SKM-1 (cell line): ENCODE measurements at regions not wholly inside any gene's neighbourhood (a gene's known extent, or its start where the extent isn't known, plus 50 kb on each side); places are given as distances from the start of the nearest gene placed in this dataset.

Experiments
- DNase-seq: peaks from one replicate; lab custom pipeline; 2025; ENCODE audit not compliant: unreplicated experiment; lab: John Stamatoyannopoulos, UW

DNA sequence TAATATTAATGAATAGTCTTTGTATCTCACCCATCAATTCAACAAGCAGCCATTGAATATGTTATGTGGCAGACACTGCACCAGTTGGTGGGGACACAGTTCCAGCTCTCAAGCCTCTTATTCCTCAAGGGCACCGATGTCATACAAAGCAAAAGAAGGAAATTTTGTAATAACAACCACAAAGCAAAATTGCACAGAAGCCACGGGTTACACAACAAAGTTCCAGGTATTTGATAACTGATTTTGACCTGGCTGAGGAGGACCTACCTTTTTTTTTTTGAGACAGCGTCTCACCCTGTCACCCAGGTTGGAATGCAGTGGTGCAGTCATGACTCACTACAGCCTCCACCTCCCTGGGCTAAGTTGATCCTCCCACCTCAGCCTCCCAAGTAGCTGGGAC lies 266.7 kb downstream of the FOXO1 start:
- peak; percentile 49 for DNase-seq

DNA sequence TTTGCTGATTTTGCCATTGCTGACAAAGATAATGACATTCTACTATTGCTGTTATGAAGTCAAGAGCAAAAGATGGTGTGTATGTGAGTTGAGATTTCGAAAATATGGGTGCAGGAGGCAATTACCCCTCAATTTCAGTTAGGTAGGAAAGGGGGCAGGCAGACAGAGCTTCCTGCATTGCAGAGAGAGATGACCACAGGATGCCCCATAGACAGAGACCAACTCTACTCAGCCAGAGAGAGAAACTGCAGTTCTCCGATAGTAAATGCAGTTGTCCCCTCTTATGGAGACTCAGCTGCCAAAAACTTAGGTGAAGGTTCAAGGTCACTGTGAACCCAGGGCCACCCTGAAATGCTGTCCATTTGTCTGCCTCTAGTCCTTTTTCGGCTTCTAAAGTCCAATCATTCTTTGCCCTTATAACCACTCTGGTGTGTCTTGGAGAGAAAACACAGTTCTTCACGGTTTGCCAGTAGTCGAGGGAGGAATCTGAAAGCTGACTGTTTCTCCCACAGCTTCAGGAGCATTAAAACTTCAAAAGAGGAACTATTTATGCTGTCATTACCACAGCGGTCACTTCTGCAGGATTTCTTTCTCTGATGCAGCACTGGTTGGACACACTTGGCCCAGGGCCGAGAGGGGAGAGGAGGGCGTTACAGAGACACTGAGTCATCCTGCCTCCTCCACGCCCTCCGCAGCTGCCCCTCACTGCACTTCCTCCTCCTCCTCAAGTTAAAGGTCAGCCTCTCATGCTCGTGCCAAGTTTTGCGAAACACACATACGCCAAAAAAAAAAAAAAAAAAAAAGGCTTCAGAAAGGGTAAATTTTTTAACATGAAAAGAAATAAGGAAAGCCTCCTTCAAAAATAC lies 264.3 kb downstream of the FOXO1 start:
- DNase-seq, result peak; percentile 98

DNA sequence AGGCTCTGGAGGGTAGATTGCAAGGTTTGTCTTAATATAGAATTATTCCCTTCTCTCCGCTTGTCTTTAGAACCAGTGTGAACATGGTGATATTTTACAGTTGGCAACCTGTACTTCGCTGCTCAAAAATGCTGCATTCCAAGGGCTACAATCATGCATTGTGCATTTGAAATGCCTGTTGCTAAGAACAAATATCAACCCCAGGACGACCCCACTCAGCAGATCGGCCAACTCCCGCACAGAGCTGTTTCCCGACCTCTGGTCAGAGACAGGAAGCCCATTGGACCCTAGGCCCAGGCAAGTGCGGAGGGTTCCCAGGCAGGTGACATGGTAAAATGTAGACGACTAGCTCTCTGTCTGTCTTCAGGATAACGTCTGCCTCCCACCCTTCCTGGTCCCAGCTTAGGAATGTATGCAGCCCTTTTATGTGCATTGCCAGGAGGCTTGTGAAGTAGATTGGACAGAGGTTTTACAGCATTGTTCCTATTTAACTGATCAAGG lies 263.5 kb downstream of the FOXO1 start:
- DNase-seq, result no peak

DNA sequence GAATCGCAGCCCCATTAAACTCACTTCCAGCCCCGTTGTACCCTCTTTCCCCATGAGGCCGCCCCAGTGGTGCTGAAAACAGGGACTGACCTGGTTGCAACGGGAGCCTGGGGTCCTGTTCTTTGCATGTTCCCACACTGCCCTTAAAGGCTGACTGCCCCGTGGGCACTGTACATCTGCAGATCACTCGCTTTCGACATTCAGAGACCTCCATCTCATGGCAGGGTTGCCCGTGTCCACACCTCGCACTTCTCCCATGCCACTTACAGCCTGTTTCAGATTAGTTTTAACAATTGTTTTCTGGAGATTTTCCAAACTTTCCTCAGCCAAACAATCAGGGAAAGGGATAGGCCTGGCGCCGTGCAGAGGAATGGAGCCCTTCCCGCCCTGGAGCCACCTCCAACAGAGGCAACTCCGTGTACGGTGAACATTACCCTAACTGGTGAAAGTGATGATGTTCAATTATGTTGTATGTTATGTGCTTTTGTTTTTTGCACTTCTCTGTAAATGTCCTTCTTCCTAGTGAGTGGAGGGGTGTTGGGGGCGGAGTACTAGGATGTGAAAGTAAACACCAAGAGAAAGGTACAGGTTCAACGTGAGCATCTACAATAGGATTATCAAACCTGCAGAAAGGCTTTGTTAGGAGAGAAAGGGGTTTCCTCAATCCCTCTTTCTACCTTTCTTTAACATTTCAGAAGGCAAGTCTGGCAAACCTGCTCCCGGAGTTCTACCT lies 262.8 kb downstream of the FOXO1 start:
- DNase-seq, result no peak

DNA sequence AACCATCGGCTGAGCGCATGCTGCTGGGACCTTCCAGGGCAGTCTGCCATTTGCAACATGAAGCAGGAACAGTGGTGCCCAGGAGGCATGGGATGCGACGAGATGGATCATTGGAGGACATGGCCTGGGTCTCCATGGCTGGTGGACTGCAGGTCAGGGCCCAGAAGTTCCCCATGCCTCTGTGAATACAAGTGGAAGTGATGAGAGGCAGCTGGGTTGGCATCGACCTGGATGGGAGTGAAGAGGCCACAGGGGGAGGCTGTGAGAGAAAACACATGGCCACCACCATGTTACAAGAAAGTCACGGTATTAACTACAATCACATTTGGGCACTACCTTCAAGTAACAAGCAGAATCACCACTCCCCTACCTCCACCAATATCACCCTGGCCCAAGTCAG lies 262.0 kb downstream of the FOXO1 start:
- DNase-seq, result no peak

DNA sequence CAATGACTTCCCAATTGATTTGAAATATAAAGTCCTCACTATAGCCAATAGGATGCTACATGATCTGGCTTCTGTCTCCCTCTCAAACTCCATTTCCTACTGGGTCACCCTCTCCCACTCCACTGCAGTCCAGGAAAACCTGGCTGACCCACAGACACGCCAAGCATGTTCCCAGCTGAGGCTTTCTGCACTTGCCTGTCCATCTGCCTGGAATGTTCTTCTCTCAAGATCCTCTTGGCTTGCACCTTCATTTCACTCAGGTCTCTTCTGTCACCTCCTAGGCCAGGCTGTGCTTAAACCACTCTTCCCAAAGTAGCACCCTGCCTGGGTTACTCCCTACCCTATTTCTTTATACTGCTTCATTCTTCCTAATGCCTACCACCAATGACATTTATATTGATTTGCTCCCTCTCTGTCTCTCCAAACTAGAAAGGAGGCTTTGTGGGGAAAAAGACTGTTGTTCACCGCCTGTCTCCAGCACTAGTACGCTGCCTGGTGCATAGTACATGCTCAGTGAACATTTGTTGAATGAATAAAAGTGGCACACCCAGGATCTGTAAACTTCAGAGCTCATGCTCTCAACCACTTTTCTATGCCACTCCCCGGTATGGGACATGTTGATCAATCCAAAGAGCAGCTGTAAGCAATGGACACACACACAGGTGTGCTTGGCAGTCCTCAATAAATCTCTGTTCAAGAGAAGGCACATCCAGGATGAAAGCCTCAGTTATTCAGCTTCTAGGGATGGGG lies 261.3 kb downstream of the FOXO1 start:
- no peak for DNase-seq

DNA sequence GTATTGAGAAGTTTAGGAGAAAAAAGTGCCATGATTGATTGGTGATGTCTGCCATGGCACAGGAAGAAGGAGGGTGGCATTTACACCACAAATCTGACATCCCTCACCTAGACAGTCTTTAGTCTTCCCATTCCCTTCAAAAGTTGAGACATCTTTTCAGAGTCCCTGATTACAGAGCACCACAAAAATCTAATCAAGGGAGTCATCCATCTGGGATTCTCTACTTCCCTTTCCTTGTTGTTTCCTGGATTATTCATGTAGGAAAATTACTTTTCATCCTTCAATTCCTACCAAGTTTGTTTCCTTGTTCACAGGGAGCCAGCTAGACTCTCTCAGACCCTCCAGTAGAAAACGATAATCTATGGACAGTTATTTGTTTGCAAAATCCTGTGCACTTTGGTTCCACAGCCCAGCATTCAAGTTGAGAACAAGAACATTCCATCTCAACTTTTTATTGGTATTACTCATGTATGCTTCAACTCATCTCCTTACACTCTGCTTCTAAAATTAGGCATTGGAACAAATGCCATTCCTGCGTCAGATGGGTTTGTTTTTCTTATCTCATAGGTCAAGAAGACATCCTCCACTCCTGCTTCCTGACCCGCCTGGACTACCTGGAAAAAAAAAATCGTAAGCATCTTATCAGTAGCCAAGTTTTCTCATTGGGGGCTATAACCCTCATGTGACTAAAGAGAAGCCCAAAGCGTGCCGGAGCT lies 259.9 kb downstream of the FOXO1 start:
- DNase-seq, result no peak

DNA sequence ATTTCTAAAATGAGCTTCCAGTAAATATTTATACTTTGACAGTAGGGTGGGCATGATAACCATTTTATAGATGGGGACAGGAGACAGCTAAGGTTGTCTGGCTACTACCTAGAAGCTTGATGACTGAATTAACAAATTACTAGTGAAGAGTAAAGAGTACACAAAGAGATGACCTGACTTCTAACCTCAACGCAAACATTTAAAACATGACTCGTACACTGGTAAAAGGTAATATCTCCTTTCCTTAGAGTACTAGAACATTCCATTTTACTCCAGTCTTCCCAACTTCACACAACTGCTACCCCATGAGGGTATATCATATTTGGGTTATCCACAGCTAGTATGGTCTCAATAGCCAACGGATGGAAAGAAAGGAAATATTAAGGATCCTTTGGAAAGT lies 258.9 kb downstream of the FOXO1 start:
- no peak for DNase-seq

DNA sequence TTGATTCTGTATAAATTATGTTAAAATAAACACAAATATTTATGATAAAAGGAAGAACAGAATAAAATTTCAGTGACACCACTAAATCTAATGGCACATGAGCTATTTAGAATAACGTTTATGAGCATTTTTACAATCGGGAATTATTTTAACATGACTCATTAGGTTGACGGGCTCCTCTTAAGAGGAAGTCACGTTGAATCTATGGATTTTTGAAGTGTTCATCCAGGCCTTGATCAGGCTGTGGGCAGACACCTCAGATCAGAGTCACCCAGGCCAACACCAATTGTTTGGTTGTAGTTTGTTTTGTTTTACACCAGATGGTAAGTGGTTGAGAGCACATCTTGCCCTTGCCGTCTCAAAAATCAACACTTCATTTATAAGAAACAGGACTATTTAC lies 257.8 kb downstream of the FOXO1 start:
- DNase-seq, result no peak

DNA sequence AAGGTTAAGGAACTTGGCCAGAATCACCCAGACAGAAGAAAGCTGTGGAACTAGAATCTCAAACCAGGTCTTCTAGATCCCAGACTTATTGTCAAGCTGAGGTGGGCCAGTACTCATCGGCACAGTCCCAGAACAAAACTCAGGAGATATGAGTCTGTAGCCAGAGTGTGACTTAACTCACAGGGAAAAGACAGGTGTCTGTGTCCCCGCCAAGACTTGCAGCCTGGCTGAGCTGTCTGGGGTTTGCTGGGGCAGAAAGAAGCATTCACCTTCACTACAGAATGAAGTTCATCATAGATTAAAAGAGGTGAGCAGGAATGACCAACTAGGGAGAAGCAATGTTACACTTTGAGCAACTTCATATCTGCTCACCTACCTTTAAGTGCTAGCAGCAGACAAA lies 257.2 kb downstream of the FOXO1 start:
- no peak for DNase-seq

DNA sequence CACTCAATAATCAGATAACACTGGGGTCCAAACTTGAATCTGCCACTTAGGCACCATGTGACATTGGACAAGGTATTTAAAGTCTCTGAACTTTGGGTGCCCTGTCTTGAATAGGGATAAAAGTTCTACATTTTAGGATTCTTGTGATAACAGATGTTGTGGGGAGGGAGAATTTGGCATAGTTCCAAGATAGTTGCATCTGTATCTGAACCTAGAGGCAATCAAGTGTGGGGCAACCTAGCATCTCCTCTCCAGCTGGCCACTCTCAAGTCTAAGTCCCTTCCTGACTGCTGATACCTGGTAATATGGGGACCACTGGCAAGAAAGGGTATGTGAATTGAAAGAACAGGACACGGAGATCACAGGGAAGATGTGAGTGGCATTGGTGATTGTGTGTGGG lies 256.1 kb downstream of the FOXO1 start:
- DNase-seq, result no peak

DNA sequence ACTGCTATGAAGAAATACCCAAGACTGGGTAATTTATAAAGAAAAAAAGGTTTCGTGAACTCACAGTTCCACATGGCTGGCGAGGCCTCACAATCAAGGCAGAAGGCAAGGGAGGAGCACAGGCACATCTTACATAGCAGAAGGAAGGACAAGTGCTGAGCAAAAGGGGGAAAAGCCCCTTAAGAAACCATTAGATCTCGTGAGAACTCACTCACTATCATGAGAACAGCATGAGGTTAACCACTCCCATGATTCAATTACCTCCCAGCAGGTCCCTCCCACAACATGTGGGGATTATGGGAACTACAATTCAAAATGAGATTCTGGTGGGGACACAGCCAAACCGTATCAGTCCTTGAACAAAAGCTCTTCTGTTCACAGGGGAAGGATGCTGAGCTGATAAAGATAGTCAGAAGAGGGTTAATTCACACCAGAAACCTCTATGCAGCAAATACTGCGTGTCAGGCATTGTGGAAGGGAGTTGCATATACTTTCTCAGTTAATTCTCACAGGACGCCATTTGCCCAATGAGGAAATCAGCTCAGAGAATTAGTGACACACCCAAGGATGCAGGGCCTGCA lies 246.2 kb downstream of the FOXO1 start:
- no peak for DNase-seq

DNA sequence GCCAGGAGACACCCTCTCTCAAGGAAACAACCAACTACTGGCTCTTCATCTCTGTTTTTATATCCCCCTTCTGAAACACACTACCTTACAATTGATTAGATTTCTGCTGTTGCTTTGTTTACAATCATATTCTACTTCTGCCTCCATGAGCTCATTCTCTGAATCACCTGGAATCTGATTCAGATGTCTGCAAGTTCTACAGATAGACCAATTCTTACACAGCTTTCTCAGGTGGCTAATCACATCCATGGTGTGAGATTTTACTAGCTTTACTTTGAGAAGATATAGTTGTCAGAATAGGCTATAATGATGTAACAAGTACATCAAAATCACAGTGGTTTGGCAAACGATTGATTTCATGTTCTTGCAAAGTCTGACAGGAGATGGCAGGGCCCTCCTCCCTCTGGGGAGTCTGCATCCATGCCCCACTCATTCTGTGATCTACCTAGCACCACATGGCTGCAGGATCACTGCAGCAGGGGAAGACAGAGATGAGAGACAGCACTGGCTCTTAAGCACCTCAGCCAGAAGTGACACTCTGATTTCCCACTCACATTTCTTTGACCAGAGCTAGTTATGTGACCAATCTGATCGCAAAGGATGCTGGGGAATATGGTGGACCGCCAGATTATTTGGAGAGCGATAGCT lies 243.7 kb downstream of the FOXO1 start:
- DNase-seq, result no peak

DNA sequence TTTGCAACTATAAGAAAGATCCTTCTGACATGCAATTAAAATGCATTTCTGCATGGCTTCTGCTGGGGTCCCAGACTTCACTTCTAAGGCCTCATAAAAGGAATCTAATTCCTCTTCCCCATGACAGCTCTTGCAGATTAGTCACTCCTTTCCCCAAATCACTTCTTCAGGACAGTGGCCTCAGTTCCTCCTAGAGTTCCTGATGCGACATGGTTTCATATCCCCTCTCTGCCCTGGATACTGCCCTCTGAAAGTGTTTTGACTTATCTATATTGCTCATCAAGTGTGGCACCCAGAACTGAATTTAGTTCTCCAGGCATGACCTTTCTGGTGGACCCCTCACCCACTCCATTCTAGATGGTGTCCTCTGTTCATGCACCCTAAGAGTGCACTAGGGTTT lies 238.1 kb downstream of the FOXO1 start:
- no peak for DNase-seq

DNA sequence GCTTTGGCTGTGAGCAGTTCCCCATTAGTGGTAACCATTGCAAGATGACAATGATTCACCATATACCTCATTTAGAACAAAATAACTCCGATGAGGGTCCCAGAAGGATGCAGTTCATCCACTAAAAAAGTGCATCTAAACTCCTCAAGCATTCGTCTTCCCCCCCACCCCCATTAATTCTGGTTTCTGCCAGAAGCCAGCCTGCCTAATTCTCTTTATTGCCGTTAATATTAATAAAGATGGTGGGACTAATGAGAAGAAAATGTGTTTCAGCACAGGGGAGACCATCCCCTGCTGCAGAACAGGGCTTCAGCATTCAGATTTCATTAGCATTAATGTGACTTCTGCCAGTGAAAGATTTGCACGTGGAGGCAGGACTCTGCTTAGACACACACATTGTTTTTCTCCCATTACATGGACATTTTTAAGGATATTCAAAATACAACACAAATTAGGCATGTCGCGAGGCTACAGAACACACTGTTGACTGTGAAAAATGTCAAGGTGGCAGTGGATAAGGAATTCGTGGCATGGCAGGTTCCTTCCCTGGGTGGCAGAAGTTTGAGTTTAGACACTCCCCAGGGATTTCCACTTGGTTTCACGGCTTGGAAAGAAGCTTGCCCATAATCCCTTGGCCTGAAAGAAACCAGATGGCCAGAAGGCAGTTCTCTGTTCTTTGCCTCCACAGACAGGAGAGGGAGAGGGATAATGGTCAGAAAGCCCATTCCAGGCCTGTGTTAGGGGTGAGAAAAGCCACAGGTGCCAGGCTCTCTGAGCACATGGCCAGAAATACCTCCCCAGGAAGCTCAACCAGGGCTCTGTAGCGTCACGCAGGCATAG lies 236.5 kb downstream of the FOXO1 start:
- no peak for DNase-seq

DNA sequence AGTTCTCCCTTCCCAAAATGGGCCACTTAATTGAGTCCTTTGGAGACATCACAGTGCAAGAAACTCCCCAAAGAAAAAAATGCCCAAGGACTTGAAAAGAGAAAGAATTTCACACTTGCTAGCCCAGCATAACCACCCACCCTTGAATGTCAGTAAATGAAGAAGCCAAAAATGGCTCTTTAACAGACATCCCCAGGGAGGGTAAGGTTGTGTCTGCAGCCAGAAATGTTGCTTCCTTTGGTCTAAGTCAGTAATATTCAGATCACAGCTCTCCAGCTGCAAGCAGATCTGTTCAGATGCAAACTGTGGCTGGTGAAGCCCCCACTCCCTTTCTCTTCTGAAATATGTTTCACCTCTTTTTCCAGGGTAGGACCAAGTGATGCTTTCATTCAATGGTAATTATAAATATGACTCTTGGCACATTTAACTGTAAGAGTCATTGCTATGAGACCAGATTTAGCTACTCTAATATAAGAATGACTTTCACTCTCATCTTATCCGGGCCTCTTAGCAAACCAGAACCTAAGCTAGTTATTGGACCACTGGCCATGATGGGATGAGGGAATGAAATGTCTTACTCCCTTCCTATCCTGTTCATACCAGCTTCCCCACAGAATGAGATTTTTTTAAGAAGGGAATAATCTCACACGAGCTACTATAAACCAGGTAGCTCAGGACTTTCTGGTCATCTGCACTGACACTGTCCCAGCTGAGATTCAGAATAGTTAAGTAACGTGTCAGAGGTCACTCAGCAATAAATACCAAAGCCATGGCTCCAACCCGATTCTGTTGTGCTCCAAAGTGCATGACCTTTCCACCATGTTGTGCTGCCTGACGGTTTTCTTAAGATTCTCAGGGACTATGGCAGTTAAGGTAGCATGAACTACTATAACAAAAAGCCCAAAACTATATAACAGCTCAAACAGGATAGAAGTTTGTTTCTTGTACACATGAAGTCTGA lies 234.1 kb downstream of the FOXO1 start:
- DNase-seq, result no peak

DNA sequence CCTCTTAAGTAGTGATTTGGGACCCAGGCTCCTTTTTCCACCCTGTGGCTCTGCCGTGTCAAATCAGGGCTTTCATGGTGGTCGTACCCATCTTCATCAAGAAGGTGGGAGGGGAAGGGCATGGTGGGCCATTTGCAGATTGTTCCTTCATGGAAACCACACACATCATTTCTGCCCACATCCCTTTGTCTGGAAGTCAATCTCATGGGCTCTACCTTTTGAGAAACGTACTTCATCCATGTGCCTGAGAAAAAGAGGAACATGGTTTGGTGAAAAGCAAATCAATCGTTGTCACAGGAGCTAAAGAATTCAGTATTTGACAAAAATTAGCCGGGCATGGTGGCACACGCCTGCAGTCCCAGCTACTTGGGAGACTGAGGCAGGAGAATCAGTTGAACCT lies 233.4 kb downstream of the FOXO1 start:
- DNase-seq, result no peak

DNA sequence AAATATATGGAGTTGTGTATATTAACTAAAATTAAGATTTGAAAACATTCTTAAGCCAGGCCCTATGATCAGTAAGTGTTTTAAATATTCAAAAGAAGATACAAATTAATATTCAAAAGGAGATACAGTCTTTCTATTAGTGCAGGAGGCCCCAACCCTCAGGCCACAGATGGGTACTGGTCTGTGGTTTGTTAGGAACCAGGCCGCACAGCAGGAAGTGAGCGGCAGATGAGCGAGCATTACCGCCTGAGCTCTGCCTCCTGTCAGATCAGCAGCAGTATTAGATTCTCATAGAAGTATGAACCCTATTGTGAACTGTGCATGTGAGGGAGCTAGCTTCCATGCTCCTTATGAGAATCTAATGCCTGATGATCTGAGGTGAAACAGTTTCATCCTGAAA lies 232.9 kb downstream of the FOXO1 start:
- no peak for DNase-seq
